Heart right ventricle (tissue), 16 donors: ENCODE measurements at regions not wholly inside any gene's neighbourhood (a gene's known extent, or its start where the extent isn't known, plus 50 kb on each side); places are given as distances from the start of the nearest gene placed in this dataset.

Experiments used
- ATAC-seq, 8 donors: fragments of 200-7000 bp; cut with Tn5 transposase; one replicate each; pipeline ENCODE4 v1.9.1; 2020; ENCODE audit warnings: mild to moderate bottlenecking in 8 of 8, moderate library complexity in 8 of 8, moderate number of reproducible peaks in 1 of 8
- DNase-seq, 2 donors: peaks; one replicate each; pipeline ENCODE4 v3.0.0-alpha.2; 2020
- H3K27ac ChIP-seq, 10 donors: fragments of 200-600 bp; sonication (generic) in 2 of 10; one replicate each; pipeline versions ENCODE4 v1.5.0 to v1.8.0; 2020 to 2022; ENCODE audit warnings: mild to moderate bottlenecking in 3 of 10
- H3K27me3 ChIP-seq, 7 donors: fragments of 200-600 bp; one replicate each; pipeline ENCODE4 v1.8.0; 2021 to 2022; ENCODE audit warnings: mild to moderate bottlenecking in 2 of 7
- H3K36me3 ChIP-seq, 9 donors: fragments of 200-600 bp; sonication (generic) in 1 of 9; one replicate each; pipeline versions ENCODE4 v1.5.0 to v1.8.0; 2020 to 2022; ENCODE audit warnings: mild to moderate bottlenecking in 2 of 9
- H3K4me1 ChIP-seq, 9 donors: fragments of 200-600 bp; sonication (generic) in 1 of 9; one replicate each; pipeline versions ENCODE4 v1.5.0 to v1.8.0; 2020 to 2022; ENCODE audit warnings: mild to moderate bottlenecking in 4 of 9
- H3K4me3 ChIP-seq, 10 donors: fragments of 200-600 bp; sonication (generic) in 2 of 10; one replicate each; pipeline versions ENCODE4 v1.5.0 to v1.8.0; 2020 to 2022; ENCODE audit warnings: mild to moderate bottlenecking in 7 of 10, moderate library complexity in 2 of 10
- H3K9me3 ChIP-seq, 11 donors: fragments of 200-600 bp in 10 of 11; sonication (generic) in 2 of 11; one replicate each; pipeline versions ENCODE4 v1.5.0 to v1.8.0; 2013 to 2022; ENCODE audit warnings: mild to moderate bottlenecking in 2 of 11, control low read depth in 1 of 11, moderate library complexity in 1 of 11
- WGBS, 2 donors: extraction: QIAGEN DNeasy Blood & Tissue Kit; methylation state at CpG; one replicate each; pipeline ENCODE4 v1.1.7; 2013; ENCODE audit warnings: inconsistent platforms in 1 of 2; 5-methylcytosine and 5-hydroxymethylcytosine counted together
- intact Hi-C, 10 donors: fragments of 100-400 bp; cut with DNase I; formaldehyde crosslinking; loops; one replicate each; pipeline versions ENCODE4 v1.11.1 to v1.14.2; 2022
- TF ChIP-seq, protein P1 (sequence below), 9 donors: fragments of 200-600 bp; sonication (generic) in 2 of 9; IDR thresholded peaks; one replicate each; pipeline versions ENCODE4 v1.5.0 to v1.8.0; 2021 to 2022; ENCODE audit warnings: antibody characterized with exemption in 9 of 9, mild to moderate bottlenecking in 5 of 9, moderate library complexity in 1 of 9
- donor health status: Arrhythmogenic right ventricular cardiomyopathy.
- donor health status: ischemic (EF 13 %, LVEDD 7.1; RV severe dilation, severe dysfunction).
- donor health status: healthy with polysubstance abuse.
- donor health status: DM: no; HTN: yes; CAD: no.
- donor health status: DM: no; HTN: no; CAD: no.
- donor health status: ischemic (EF 25% LVEDD 6.9; RV normal size, moderate dysfunction).
- donor health status: ischemic (EF 25% LVEDD 5.7; RV mildly dilated, moderate dysfunction).
- donor health status: healthy.
- donor health status: DM: yes; HTN: yes; CAD: no.
- donor health status: Ischemic cardiomyopathy.
- donor health status: ischemic (EF 35%, LVEDD 5.7; RV mildly dilated, moderate dysfunction).
- donor health status: nonischemic (EF 11% LVEDD 7.7; RV severe dilation, severe dysfunction).
- donor health status: DM: yes; HTN: yes; CAD: no.
- donor health status: PGD.
- donor health status: ischemic (EF 29% LVEDD 5.4; RV normal size, mild dysfunction).
- donor health status: nonischemic (EF 23%, LVEDD 6.1; RV moderate dilation, normal function).

DNA sequence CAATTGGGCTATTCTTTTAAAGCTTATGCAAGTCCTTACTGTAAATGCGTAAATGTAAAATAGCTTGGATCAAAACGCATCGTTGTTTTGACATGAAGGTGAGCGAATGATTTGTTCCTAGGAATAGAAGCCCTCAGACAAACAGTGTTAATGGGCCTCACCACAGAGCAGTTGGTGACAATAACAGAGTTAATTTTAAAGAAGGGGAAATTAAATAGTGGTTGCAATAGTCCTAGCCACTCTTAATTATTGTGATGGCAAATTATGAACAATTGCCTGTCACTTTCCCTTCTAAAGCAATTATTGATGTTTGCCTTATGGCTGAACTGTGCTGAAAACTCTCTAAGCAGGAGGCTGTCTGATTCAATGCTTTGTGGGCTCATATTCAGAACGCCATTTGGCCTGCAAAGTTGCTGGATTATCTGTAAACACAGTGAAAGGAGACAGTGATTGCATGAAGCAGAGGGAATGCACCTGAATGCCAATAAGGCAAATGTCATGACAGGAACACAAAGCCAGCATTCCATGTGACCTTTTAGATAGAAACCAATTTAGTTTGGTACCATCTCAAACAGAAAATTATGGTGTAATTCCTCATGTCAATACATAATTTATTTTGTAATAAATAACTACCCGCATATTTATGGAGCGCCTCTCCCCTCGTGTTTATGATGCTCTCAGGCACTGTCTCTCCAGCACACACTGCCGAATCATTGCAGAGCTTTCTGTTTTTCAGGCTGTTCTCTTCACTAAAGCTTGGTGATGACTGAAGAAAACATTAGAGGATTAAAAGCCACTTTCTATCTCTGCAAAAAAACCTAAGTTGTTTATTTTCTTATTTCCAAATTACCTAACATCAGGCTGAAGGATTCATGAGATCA lies 387.5 kb downstream of the HACE1 start:
- WGBS, 2 donors, result 60 to 64% methylated on average over 9 of the region's 9 CpGs
- intact Hi-C loops, result no loop called here
- TF ChIP-seq, protein P1, sequence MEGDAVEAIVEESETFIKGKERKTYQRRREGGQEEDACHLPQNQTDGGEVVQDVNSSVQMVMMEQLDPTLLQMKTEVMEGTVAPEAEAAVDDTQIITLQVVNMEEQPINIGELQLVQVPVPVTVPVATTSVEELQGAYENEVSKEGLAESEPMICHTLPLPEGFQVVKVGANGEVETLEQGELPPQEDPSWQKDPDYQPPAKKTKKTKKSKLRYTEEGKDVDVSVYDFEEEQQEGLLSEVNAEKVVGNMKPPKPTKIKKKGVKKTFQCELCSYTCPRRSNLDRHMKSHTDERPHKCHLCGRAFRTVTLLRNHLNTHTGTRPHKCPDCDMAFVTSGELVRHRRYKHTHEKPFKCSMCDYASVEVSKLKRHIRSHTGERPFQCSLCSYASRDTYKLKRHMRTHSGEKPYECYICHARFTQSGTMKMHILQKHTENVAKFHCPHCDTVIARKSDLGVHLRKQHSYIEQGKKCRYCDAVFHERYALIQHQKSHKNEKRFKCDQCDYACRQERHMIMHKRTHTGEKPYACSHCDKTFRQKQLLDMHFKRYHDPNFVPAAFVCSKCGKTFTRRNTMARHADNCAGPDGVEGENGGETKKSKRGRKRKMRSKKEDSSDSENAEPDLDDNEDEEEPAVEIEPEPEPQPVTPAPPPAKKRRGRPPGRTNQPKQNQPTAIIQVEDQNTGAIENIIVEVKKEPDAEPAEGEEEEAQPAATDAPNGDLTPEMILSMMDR (IDR thresholded peaks at IDR 0.05), result no peak
- Histone ChIP-seq H3K9me3 (no peaks in the 10 kb centered on the region), H3K4me3 (no peak overlapping the region), H3K36me3 (no peaks in the 10 kb centered on the region), H3K4me1 (no peaks in the 10 kb centered on the region), H3K27ac (no peak overlapping the region), H3K27me3 (no peaks in the 10 kb centered on the region)
- DNase-seq (no peak), ATAC-seq (no peak)

DNA sequence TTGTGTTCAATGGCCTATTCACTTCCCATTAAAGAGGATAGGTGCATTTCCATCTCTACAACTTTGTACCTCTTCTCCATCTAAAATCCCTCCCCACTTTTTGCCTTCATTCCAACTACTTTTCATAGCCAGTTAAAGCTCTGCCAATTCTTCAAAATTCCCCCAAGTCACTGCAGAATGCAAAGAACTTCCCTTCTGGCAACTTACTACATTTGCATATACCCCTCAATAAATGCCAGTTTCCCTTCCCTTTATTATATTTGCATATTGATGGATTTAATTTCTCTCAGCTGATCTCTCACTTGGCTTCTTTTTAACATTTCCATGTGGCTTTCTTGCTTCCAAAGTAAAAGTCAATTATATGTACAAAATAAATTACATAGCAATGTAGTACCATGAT lies 393.4 kb downstream of the HACE1 start:
- DNase-seq, result no peak
- H3K27me3 ChIP-seq, result no peaks in the 10 kb centered on the region
- no peak for ATAC-seq
- no peak overlapping the region for H3K4me3 ChIP-seq
- no peaks in the 10 kb centered on the region for H3K4me1 ChIP-seq
- no peaks in the 10 kb centered on the region for H3K36me3 ChIP-seq
- H3K9me3 ChIP-seq, result no peaks in the 10 kb centered on the region
- intact Hi-C loops, result no loop called here
- H3K27ac ChIP-seq, result no peak overlapping the region
- TF ChIP-seq, protein P1 (IDR thresholded peaks at IDR 0.05), result no peak

DNA sequence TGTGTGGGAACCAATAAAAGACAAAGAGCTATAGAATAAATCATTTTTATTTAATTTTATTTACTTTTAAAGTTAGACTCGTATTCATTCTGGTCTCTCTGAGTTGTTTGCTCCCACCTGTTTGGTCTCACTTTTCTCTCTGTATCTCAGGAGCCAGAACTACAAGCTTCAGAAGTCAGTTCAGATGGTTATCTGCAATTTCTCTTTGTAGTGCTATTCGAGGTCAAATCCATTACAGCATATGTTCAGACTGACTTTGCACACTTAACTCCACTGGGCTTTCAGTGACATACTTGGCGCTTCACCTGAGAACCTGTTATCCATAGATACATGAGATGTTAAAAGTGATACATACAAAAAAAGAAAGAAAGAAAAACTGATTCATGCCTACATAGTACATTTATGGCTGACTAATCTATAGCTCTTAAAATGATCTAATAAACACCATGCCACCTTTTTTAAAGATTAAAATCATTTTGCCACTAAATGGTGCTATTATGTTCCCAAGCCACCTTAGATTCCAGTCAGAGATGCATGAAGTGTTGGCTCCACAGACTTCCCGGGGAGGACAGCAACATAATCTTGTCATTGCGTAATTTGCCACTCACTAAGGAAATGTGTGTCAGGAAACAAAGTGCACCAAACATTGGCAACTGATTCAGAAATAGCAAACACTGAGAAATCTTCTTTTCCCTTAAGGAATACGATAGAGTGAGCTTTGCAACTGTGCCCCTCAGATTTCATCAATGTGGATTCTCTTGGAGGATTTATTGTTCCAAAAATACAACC lies 396.7 kb downstream of the HACE1 start:
- no peak overlapping the region for H3K27ac ChIP-seq
- no peaks in the 10 kb centered on the region for H3K36me3 ChIP-seq
- ATAC-seq (no peak), DNase-seq (no peak)
- no peaks in the 10 kb centered on the region for H3K27me3 ChIP-seq
- intact Hi-C loops, result no loop called here
- H3K9me3 ChIP-seq, result no peaks in the 10 kb centered on the region
- TF ChIP-seq, protein P1 (IDR thresholded peaks at IDR 0.05), result no peak
- H3K4me3 ChIP-seq, result no peak overlapping the region
- WGBS, 2 donors, result 58 to 65% methylated on average over 6 of the region's 6 CpGs
- no peaks in the 10 kb centered on the region for H3K4me1 ChIP-seq

DNA sequence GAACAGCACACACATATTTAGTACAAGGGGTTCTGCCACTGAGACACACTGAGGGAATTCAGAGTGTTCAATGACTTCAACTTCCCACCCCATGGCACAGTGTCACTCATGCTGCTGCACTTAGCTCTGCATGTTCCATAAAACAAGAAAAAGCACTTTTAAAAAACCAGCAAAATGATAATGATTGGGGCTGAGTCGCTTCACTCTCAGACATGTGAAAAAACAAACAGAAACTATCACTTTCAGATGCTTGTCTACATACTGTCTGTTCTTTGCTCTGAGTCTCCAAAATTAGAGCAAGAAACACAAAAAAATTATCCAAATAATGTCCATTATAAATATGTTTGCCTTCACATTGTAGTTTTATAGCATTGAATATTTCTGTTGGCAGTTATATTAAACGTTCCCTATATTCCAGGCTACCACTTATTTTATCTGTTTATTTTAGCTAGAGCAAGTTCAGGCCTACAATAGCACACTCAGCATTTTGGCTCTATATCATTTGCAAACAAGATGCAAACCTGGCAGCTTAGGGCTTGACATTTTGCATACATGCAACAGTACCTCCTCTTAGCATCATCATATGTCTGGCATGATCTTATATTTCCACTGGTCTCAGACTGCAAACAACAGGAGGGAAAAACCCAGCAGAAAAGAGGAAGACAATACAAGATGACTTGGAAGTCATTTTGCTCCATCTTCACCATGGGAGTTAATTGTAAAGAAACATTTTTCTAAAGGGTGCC lies 398.8 kb downstream of the HACE1 start:
- no peak overlapping the region for H3K27ac ChIP-seq
- H3K4me3 ChIP-seq, result no peak overlapping the region
- no peaks in the 10 kb centered on the region for H3K36me3 ChIP-seq
- DNase-seq, result no peak
- intact Hi-C loops, result no loop called here
- H3K9me3 ChIP-seq, result no peaks in the 10 kb centered on the region
- no peak for ATAC-seq
- no peaks in the 10 kb centered on the region for H3K27me3 ChIP-seq
- TF ChIP-seq, protein P1 (IDR thresholded peaks at IDR 0.05), result no peak
- H3K4me1 ChIP-seq, result no peaks in the 10 kb centered on the region
- 56 to 76% methylated on average over 2 of the region's 2 CpGs for WGBS, 2 donors
